ENCODE measurements at regions not wholly inside any gene's neighbourhood (a gene's known extent, or its start where the extent isn't known, plus 50 kb on each side); places are given as distances from the start of the nearest gene placed in this dataset.

- no peak for TF ChIP-seq REST (IDR thresholded peaks at IDR 0.05; ENCODE audit: low read depth, low read length)
- TF ChIP-seq NFIC (IDR thresholded peaks at IDR 0.05; ENCODE audit: borderline replicate concordance): no peak
Observed at GRCh38 chr10:44167752-44168151, 217.1 kb downstream of the CXCL12 start (continued).

GRCh38 chr10:44166441-44166840 is 218.5 kb downstream of the CXCL12 start:
- H3F3A ChIP-seq (replicated peaks; ENCODE audit: insufficient read depth): no peaks in the 10 kb centered on the region
- no peaks in the 10 kb centered on the region for H3K36me3 ChIP-seq (replicated peaks in 1 of 2; ENCODE audit: control insufficient read depth in 1 of 2, insufficient read depth in 2 of 2, low read length in 1 of 2)
- H3K9ac ChIP-seq: no peak overlapping the region
- no peak overlapping the region for H3K27ac ChIP-seq (ENCODE audit: low read depth in 2 of 2, low read length in 1 of 2)
- ChIA-PET POLR2A (no interaction called here), CTCF (no interaction called here)
- WGBS (ENCODE audit: low lambda C conversion rate): 60% methylated on average over 1 of the region's 1 CpG
- no peak for TF ChIP-seq EZH2phosphoT487 (IDR thresholded peaks at IDR 0.05; ENCODE audit: borderline replicate concordance, low read depth)
- TF ChIP-seq RCOR1 (IDR thresholded peaks at IDR 0.05; ENCODE audit: low read length): no peak
- TF ChIP-seq ELF1 (IDR thresholded peaks at IDR 0.05): no peak
- no peak for TF ChIP-seq NRF1 (IDR thresholded peaks at IDR 0.05; ENCODE audit: low read depth, low read length)
- no peak for TF ChIP-seq SMC3 (IDR thresholded peaks at IDR 0.05; ENCODE audit: low read depth, low read length)
- no peak for TF ChIP-seq MAX (IDR thresholded peaks at IDR 0.05; ENCODE audit: low read depth)
- no peak overlapping the region for H2AFZ ChIP-seq (ENCODE audit: low read depth)
- no peaks in the 10 kb centered on the region for H3K79me2 ChIP-seq (ENCODE audit: insufficient read depth)
- H3K9me3 ChIP-seq: no peaks in the 10 kb centered on the region; the same call in 1 of the 2 replicates
- no peaks in the 10 kb centered on the region for H3K27me3 ChIP-seq (ENCODE audit: insufficient read depth)
- no peaks in the 10 kb centered on the region for H3K9me2 ChIP-seq
- H3K4me1 ChIP-seq (ENCODE audit: control insufficient read depth in 1 of 2, insufficient read depth in 2 of 2, low read depth in 1 of 2, low read length in 1 of 2): no peaks in the 10 kb centered on the region; a peak in 1 of 4 replicates
- no peak overlapping the region for H3K4me2 ChIP-seq
- H3K4me3 ChIP-seq (ENCODE audit: low read depth in 2 of 2, low read length in 1 of 2): no peak overlapping the region
- no peak for DNase-seq
- H4K20me1 ChIP-seq (ENCODE audit: insufficient read depth): no peaks in the 10 kb centered on the region

- Histone ChIP-seq H3K79me2 (ENCODE audit: insufficient read depth) (no peaks in the 10 kb centered on the region), H3K4me3 (ENCODE audit: low read depth in 2 of 2, low read length in 1 of 2) (no peak overlapping the region), H3K9me3 (no peaks in the 10 kb centered on the region; the same call in 1 of the 2 replicates), H3K9ac (no peak overlapping the region), H4K20me1 (ENCODE audit: insufficient read depth) (no peaks in the 10 kb centered on the region), H3K27me3 (ENCODE audit: insufficient read depth) (no peaks in the 10 kb centered on the region), H2AFZ (ENCODE audit: low read depth) (peak overlapping the region; percentile 56; the same call in 1 of the 2 replicates), H3K36me3 (replicated peaks in 1 of 2; ENCODE audit: control insufficient read depth in 1 of 2, insufficient read depth in 2 of 2, low read length in 1 of 2) (no peaks in the 10 kb centered on the region), H3K4me1 (ENCODE audit: control insufficient read depth in 1 of 2, insufficient read depth in 2 of 2, low read depth in 1 of 2, low read length in 1 of 2) (no peaks in the 10 kb centered on the region; a peak in 1 of 4 replicates), H3K27ac (ENCODE audit: low read depth in 2 of 2, low read length in 1 of 2) (no peak overlapping the region), H3F3A (replicated peaks; ENCODE audit: insufficient read depth) (no peaks in the 10 kb centered on the region), H3K9me2 (no peaks in the 10 kb centered on the region), H3K4me2 (no peak overlapping the region)
- 3% methylated on average over 3 of the region's 3 CpGs for WGBS (ENCODE audit: low lambda C conversion rate)
- POLR2A ChIA-PET: no interaction called here
- CTCF ChIA-PET: interaction anchor here (1.0 kb wide), 1 partner anchor 16 kb away, joined by 3 read pairs; no protein-coding TSS in a partner anchor
- no peak for DNase-seq
- TF ChIP-seq MXI1 (IDR thresholded peaks at IDR 0.05; ENCODE audit: low read depth, low read length) (no peak), REST (IDR thresholded peaks at IDR 0.05; ENCODE audit: low read depth, low read length) (no peak), USF1 (IDR thresholded peaks at IDR 0.05; ENCODE audit: borderline replicate concordance, low read depth) (no peak), MEF2A (IDR thresholded peaks at IDR 0.05; ENCODE audit: borderline replicate concordance, low read depth) (no peak), MAX (IDR thresholded peaks at IDR 0.05; ENCODE audit: low read depth) (no peak), SMC3 (IDR thresholded peaks at IDR 0.05; ENCODE audit: low read depth, low read length) (no peak), SIN3A (IDR thresholded peaks at IDR 0.05; ENCODE audit: borderline replicate concordance, low read depth, low read length) (no peak), NRF1 (IDR thresholded peaks at IDR 0.05; ENCODE audit: low read depth, low read length) (no peak), EP300 (IDR thresholded peaks at IDR 0.05; ENCODE audit: borderline replicate concordance in 1 of 2, low read depth in 1 of 2, low read length in 1 of 2) (no peak), NFIC (IDR thresholded peaks at IDR 0.05; ENCODE audit: borderline replicate concordance) (no peak), JUND (IDR thresholded peaks at IDR 0.05) (no peak), TAF1 (IDR thresholded peaks at IDR 0.05; ENCODE audit: borderline replicate concordance, low read depth, low read length) (no peak)
Observed at GRCh38 chr10:44164251-44164956, 220.5 kb downstream of the CXCL12 start.
